ENCODE measurements at regions not wholly inside any gene's neighbourhood (a gene's known extent, or its start where the extent isn't known, plus 50 kb on each side); places are given as distances from the start of the nearest gene placed in this dataset.

GRCh38 chr1:104791030-104791429 is 1041.3 kb downstream of the AMY1C start:
- H3K27ac ChIP-seq: no peak overlapping the region
- H3K36me3 ChIP-seq: no peaks in the 10 kb centered on the region
- no peak for DNase-seq (ENCODE audit: low spot score in 2 of 2)
- intact Hi-C loops (cut with DNase I): no loop called here
- no peak overlapping the region for H3K4me3 ChIP-seq
- no peaks in the 10 kb centered on the region for H3K27me3 ChIP-seq
- no peaks in the 10 kb centered on the region for H3K4me1 ChIP-seq
- no peaks in the 10 kb centered on the region for H3K9me3 ChIP-seq
- no peak for TF ChIP-seq CTCF (IDR thresholded peaks at IDR 0.05)

GRCh38 chr1:104794035-104794434 is 1044.3 kb downstream of the AMY1C start:
- Histone ChIP-seq H3K4me3 (no peak overlapping the region), H3K9me3 (no peaks in the 10 kb centered on the region), H3K27ac (no peak overlapping the region), H3K27me3 (no peaks in the 10 kb centered on the region), H3K4me1 (no peaks in the 10 kb centered on the region), H3K36me3 (no peaks in the 10 kb centered on the region)
- intact Hi-C loops (cut with DNase I): no loop called here
- TF ChIP-seq CTCF (IDR thresholded peaks at IDR 0.05): no peak
- no peak for DNase-seq (ENCODE audit: low spot score in 2 of 2)

GRCh38 chr1:104795931-104796330 is 1046.2 kb downstream of the AMY1C start:
- Histone ChIP-seq H3K9me3 (no peaks in the 10 kb centered on the region), H3K36me3 (no peaks in the 10 kb centered on the region), H3K4me1 (no peaks in the 10 kb centered on the region), H3K27me3 (no peaks in the 10 kb centered on the region), H3K4me3 (no peak overlapping the region), H3K27ac (no peak overlapping the region)
- intact Hi-C loops (cut with DNase I): no loop called here
- no peak for TF ChIP-seq CTCF (IDR thresholded peaks at IDR 0.05)
- no peak for DNase-seq (ENCODE audit: low spot score in 2 of 2)

- no peaks in the 10 kb centered on the region for H3K36me3 ChIP-seq
- TF ChIP-seq CTCF (IDR thresholded peaks at IDR 0.05): no peak
- no peak overlapping the region for H3K4me3 ChIP-seq
- H3K4me1 ChIP-seq: no peaks in the 10 kb centered on the region
- intact Hi-C loops (cut with DNase I): no loop called here
- no peaks in the 10 kb centered on the region for H3K27me3 ChIP-seq
- DNase-seq (ENCODE audit: low spot score in 2 of 2): no peak
- H3K27ac ChIP-seq: no peak overlapping the region
- no peaks in the 10 kb centered on the region for H3K9me3 ChIP-seq
These were observed 1048.3 kb downstream of the AMY1C start for GRCh38 chr1:104797982-104798381.

GRCh38 chr1:104801344-104801743 is 1051.6 kb downstream of the AMY1C start:
- no peak for TF ChIP-seq CTCF (IDR thresholded peaks at IDR 0.05)

GRCh38 chr1:104804147-104804546 is 1054.4 kb downstream of the AMY1C start:
- Histone ChIP-seq H3K36me3 (no peaks in the 10 kb centered on the region), H3K27ac (no peak overlapping the region), H3K4me1 (no peaks in the 10 kb centered on the region), H3K4me3 (no peak overlapping the region), H3K27me3 (no peaks in the 10 kb centered on the region), H3K9me3 (no peaks in the 10 kb centered on the region)
- TF ChIP-seq CTCF (IDR thresholded peaks at IDR 0.05): no peak
- intact Hi-C loops (cut with DNase I): no loop called here
- DNase-seq (ENCODE audit: low spot score in 2 of 2): no peak

More at GRCh38 chr1:104801344-104801743, 1051.6 kb downstream of the AMY1C start:
- Histone ChIP-seq H3K36me3 (no peaks in the 10 kb centered on the region), H3K27me3 (no peaks in the 10 kb centered on the region), H3K4me1 (no peaks in the 10 kb centered on the region), H3K4me3 (no peak overlapping the region), H3K9me3 (no peaks in the 10 kb centered on the region), H3K27ac (no peak overlapping the region)
- intact Hi-C loops (cut with DNase I): no loop called here
- DNase-seq (ENCODE audit: low spot score in 2 of 2): no peak
